OCI-LY1 (cell line): ENCODE measurements at regions not wholly inside any gene's neighbourhood (a gene's known extent, or its start where the extent isn't known, plus 50 kb on each side); places are given as distances from the start of the nearest gene placed in this dataset.
"Not testable (repeated sequence)": the region's sequence is repeated elsewhere in the genome, so short reads cannot be mapped to it uniquely, and the experiment has no call there.

Experiments
- H2AFZ ChIP-seq: fragments of 200-600 bp; sonication (generic), shearing (Covaris generic); 2 replicates; pipeline ENCODE4 v1.6.0; 2014; ENCODE audit warnings: antibody characterized with exemption, mild to moderate bottlenecking, low read length
- H3F3A ChIP-seq: fragments of 200-600 bp; sonication (generic), shearing (Covaris generic); 2 replicates; pipeline ENCODE4 v1.6.0; 2014; ENCODE audit warnings: mild to moderate bottlenecking, antibody characterized with exemption, low read length, moderate library complexity; ENCODE audit not compliant: insufficient read depth
- H3K27ac ChIP-seq: fragments of 200-600 bp; sonication (generic); 2 replicates; pipeline ENCODE4 v1.5.1; 2014; ENCODE audit warnings: low read length, mixed run types, mild to moderate bottlenecking, low read depth; ENCODE audit not compliant: poor library complexity, severe bottlenecking
- H3K27me3 ChIP-seq: fragments of 200-600 bp; sonication (generic); 2 replicates; pipeline ENCODE4 v1.6.0; 2014; ENCODE audit warnings: antibody characterized with exemption, mild to moderate bottlenecking, low read length, moderate library complexity; ENCODE audit not compliant: insufficient read depth
- H3K36me3 ChIP-seq: fragments of 200-600 bp; sonication (generic); 2 replicates; pipeline ENCODE4 v1.6.1; 2014; ENCODE audit warnings: mild to moderate bottlenecking, antibody characterized with exemption, low read length, moderate library complexity, mixed read lengths; ENCODE audit not compliant: insufficient read depth
- H3K4me1 ChIP-seq: fragments of 200-600 bp; sonication (generic); 2 replicates; pipeline ENCODE4 v1.5.1; 2014; ENCODE audit warnings: mild to moderate bottlenecking, low read length, moderate library complexity; ENCODE audit not compliant: insufficient read depth, severe bottlenecking
- H3K4me2 ChIP-seq: fragments of 200-600 bp; sonication (generic), shearing (Covaris generic); 2 replicates; pipeline ENCODE4 v1.6.1; 2014; ENCODE audit warnings: low read length
- H3K4me3 ChIP-seq: fragments of 200-600 bp; sonication (generic); 2 replicates; pipeline ENCODE4 v1.5.1; 2014; ENCODE audit warnings: low read length, low read depth, mild to moderate bottlenecking, mixed read lengths; ENCODE audit not compliant: poor library complexity, severe bottlenecking
- H3K79me2 ChIP-seq: fragments of 200-600 bp; shearing (Covaris generic); 2 replicates; pipeline ENCODE4 v1.6.1; 2016; ENCODE audit warnings: mixed run types, low read length, mixed read lengths; ENCODE audit not compliant: insufficient read depth
- H3K9ac ChIP-seq: fragments of 200-600 bp; sonication (generic), shearing (Covaris generic); 2 replicates; pipeline ENCODE4 v1.6.1; 2014; ENCODE audit warnings: mild to moderate bottlenecking, low read length, mixed read lengths
- H3K9me2 ChIP-seq: fragments of 200-600 bp; sonication (generic), shearing (Covaris generic); 2 replicates; pipeline ENCODE4 v1.6.1; 2014; ENCODE audit warnings: low read depth, mild to moderate bottlenecking, low read length, mixed read lengths
- H3K9me3 ChIP-seq: fragments of 200-600 bp; shearing (Covaris generic); 2 replicates; pipeline ENCODE4 v1.6.1; 2014; ENCODE audit warnings: low read length, mixed read lengths
- H4K20me1 ChIP-seq: fragments of 200-600 bp; sonication (generic), shearing (Covaris generic); 2 replicates; pipeline ENCODE4 v1.6.0; 2016; ENCODE audit warnings: mild to moderate bottlenecking, low read length; ENCODE audit not compliant: insufficient read depth
- EZH2 ChIP-seq: fragments of 200-600 bp; sonication (generic), shearing (Covaris generic); IDR thresholded peaks from 2 replicates; pipeline ENCODE4 v1.8.0; 2017; ENCODE audit warnings: borderline replicate concordance, mixed run types, mild to moderate bottlenecking, antibody characterized with exemption, low read length, moderate library complexity, mixed read lengths
- TF ChIP-seq, protein P1 (sequence below): fragments of 200-600 bp; sonication (generic), shearing (Covaris generic); IDR thresholded peaks from 2 replicates; pipeline ENCODE4 v1.5.1; 2017; ENCODE audit warnings: mild to moderate bottlenecking, antibody characterized with exemption, low read length, moderate library complexity, mixed read lengths

DNA sequence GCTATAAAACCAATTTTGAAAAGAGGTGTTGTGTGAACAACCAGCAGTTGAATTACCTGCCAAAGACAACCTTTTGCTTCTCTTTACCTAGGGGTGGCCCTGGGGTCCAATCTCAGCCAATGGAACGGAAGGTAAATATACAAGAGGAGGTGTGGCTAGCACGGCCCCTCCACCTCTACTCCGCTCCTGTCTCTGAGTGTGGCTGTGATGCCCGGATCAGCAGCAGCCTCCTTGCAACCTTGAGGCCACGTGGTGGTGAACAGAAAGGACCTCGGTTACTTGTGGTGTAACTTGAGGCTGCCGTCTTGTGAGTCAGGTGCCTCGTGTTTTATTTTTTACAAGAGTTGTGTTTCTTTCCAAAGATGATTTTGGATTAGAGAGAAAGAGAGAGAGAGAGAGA, 121.5 kb upstream of the PPP2R3B start:
- H3K4me1 ChIP-seq = no peaks in the 10 kb centered on the region
- no peaks in the 10 kb centered on the region for H3K27me3 ChIP-seq
- no peak overlapping the region for H3K4me3 ChIP-seq
- no peaks in the 10 kb centered on the region for H4K20me1 ChIP-seq
- H3K27ac ChIP-seq = no peak overlapping the region
- H3K9ac ChIP-seq = no peak overlapping the region
- no peak for TF ChIP-seq EZH2
- TF ChIP-seq, protein P1, sequence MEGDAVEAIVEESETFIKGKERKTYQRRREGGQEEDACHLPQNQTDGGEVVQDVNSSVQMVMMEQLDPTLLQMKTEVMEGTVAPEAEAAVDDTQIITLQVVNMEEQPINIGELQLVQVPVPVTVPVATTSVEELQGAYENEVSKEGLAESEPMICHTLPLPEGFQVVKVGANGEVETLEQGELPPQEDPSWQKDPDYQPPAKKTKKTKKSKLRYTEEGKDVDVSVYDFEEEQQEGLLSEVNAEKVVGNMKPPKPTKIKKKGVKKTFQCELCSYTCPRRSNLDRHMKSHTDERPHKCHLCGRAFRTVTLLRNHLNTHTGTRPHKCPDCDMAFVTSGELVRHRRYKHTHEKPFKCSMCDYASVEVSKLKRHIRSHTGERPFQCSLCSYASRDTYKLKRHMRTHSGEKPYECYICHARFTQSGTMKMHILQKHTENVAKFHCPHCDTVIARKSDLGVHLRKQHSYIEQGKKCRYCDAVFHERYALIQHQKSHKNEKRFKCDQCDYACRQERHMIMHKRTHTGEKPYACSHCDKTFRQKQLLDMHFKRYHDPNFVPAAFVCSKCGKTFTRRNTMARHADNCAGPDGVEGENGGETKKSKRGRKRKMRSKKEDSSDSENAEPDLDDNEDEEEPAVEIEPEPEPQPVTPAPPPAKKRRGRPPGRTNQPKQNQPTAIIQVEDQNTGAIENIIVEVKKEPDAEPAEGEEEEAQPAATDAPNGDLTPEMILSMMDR = no peak
- no peak overlapping the region for H2AFZ ChIP-seq
- no peaks in the 10 kb centered on the region for H3F3A ChIP-seq
- H3K9me2 ChIP-seq = no peaks in the 10 kb centered on the region
- H3K4me2 ChIP-seq = no peak overlapping the region
- H3K79me2 ChIP-seq = no peaks in the 10 kb centered on the region
- H3K9me3 ChIP-seq = no peaks in the 10 kb centered on the region
- no peaks in the 10 kb centered on the region for H3K36me3 ChIP-seq

GRCh38 chrX:508821-509220, 121.8 kb upstream of the SHOX start:
- not testable (repeated sequence) for H3K9me3 ChIP-seq, H3K4me1 ChIP-seq, H3K79me2 ChIP-seq, H3K9me2 ChIP-seq, H4K20me1 ChIP-seq, H2AFZ ChIP-seq, H3K36me3 ChIP-seq, H3K27ac ChIP-seq, H3K27me3 ChIP-seq, H3K4me2 ChIP-seq, H3K9ac ChIP-seq, H3K4me3 ChIP-seq, H3F3A ChIP-seq

GRCh38 chrX:511089-511488, 119.5 kb upstream of the SHOX start:
- not testable (repeated sequence) for H3K9ac ChIP-seq, H3K9me3 ChIP-seq, H4K20me1 ChIP-seq

GRCh38 chrX:518319-518718, 112.3 kb upstream of the SHOX start:
- no peak overlapping the region for H3K4me2 ChIP-seq
- no peaks in the 10 kb centered on the region for H3K27me3 ChIP-seq
- no peaks in the 10 kb centered on the region for H3F3A ChIP-seq
- H2AFZ ChIP-seq = no peak overlapping the region
- no peaks in the 10 kb centered on the region for H3K79me2 ChIP-seq
- no peaks in the 10 kb centered on the region for H3K9me3 ChIP-seq
- no peak overlapping the region for H3K9ac ChIP-seq
- no peak overlapping the region for H3K4me3 ChIP-seq
- TF ChIP-seq, protein P1 = no peak
- H3K36me3 ChIP-seq = no peaks in the 10 kb centered on the region
- no peaks in the 10 kb centered on the region for H3K4me1 ChIP-seq
- H4K20me1 ChIP-seq = no peaks in the 10 kb centered on the region
- no peaks in the 10 kb centered on the region for H3K9me2 ChIP-seq
- H3K27ac ChIP-seq = no peak overlapping the region

More at GRCh38 chrX:511089-511488, 119.5 kb upstream of the SHOX start:
- not testable (repeated sequence) for H2AFZ ChIP-seq, H3K79me2 ChIP-seq, H3K36me3 ChIP-seq, H3K27ac ChIP-seq, H3K27me3 ChIP-seq, H3K4me1 ChIP-seq, H3K4me3 ChIP-seq, H3K9me2 ChIP-seq, H3F3A ChIP-seq, H3K4me2 ChIP-seq
